ENCODE measurements at regions not wholly inside any gene's neighbourhood (a gene's known extent, or its start where the extent isn't known, plus 50 kb on each side); places are given as distances from the start of the nearest gene placed in this dataset.

GRCh38 chr2:221893501-221893900 is 321.4 kb upstream of the EPHA4 start:
- TF ChIP-seq POLR2AphosphoS5 (IDR thresholded peaks at IDR 0.05; ENCODE audit: low read depth) = no peak
- TF ChIP-seq CTCF (IDR thresholded peaks at IDR 0.05; ENCODE audit: insufficient read depth, low read length) = no peak
